ENCODE measurements at regions not wholly inside any gene's neighbourhood (a gene's known extent, or its start where the extent isn't known, plus 50 kb on each side); places are given as distances from the start of the nearest gene placed in this dataset.

DNA sequence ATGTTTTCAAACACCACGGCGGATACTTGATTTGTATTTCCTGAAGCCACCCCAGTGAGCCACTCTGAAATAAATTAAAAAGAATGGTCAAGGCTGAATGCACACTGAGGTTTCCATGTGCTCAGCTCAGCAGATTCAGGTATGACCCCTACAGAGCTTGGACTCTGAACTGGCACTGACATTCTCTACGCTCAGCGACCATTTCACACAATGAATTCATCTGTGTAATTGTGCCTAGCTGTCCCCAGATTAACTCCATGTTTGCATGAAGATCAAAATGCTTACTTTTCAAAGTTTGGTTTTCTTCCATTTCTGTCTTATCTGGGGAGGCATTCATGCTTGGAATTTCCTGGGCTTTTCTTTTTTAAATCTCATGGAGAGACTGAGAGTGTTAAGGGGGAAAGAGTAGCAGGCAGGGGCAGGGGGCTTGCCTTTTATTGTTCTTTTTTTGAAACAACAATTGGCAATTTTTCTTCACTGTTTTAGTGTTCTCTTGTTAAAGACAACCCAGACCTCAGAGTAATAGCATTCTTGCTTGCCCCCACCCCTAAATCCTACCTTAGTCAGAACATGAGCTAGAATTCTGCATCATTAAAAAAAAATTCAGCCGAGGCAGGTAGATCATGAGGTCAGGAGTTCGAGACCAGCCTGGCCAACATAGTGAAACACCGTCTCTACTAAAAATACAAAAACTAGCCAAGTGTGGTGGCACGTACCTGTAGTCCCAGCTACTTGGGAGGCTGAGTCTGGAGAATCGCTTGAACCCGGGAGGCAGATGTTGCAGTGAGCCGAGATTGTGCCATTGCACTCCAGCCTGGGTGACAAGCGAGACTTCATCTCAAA, 85.5 kb upstream of the HNF1B start (continued):
- TF ChIP-seq ZNF687 (IDR thresholded peaks at IDR 0.05), result peak; percentile 39; the same call in 1 of the 2 replicates
- no peak for TF ChIP-seq EGR1 (IDR thresholded peaks at IDR 0.05; ENCODE audit: borderline replicate concordance in 1 of 2, low read depth in 2 of 2, low read length in 2 of 2)
- 0 out of 2 replicates have a peak, but pooled peaks have one; percentile 55 for TF ChIP-seq NR2F1 (conservative IDR thresholded peaks at IDR 0.05)
- peak; percentile 95 for TF ChIP-seq PAX8 (IDR thresholded peaks at IDR 0.05)
- TF ChIP-seq SREBF2 (IDR thresholded peaks at IDR 0.05; ENCODE audit: low read length), result no peak
- TF ChIP-seq SMAD1 (IDR thresholded peaks at IDR 0.05; ENCODE audit: low read depth, partially characterized antibody), result no peak
- no peak for TF ChIP-seq PBX3 (IDR thresholded peaks at IDR 0.05; ENCODE audit: insufficient replicate concordance, low read depth, low read length)
- no peak for TF ChIP-seq CBX3 (IDR thresholded peaks at IDR 0.05; ENCODE audit: borderline replicate concordance, low read depth)
- no peak for TF ChIP-seq IRF5 (IDR thresholded peaks at IDR 0.05; ENCODE audit: borderline replicate concordance)
- TF ChIP-seq PKNOX1 (IDR thresholded peaks at IDR 0.05), result no peak
- no peak for TF ChIP-seq CHD2 (IDR thresholded peaks at IDR 0.05; ENCODE audit: borderline replicate concordance, low read depth, low read length)
- no peak for TF ChIP-seq RAD21 (IDR thresholded peaks at IDR 0.05; ENCODE audit: insufficient read depth, low read depth, low read length)
- TF ChIP-seq FOXM1 (IDR thresholded peaks at IDR 0.05; ENCODE audit: low read depth, low read length), result no peak
- no peak for TF ChIP-seq BRCA1 (IDR thresholded peaks at IDR 0.05; ENCODE audit: low read depth, low read length)
- TF ChIP-seq TCF12 (IDR thresholded peaks at IDR 0.05; ENCODE audit: low read depth, low read length), result no peak
- TF ChIP-seq TCF7 (IDR thresholded peaks at IDR 0.05; ENCODE audit: borderline replicate concordance), result no peak
- TF ChIP-seq MTA2 (IDR thresholded peaks at IDR 0.05; ENCODE audit: low read depth), result peak; percentile 43; the same call in 1 of the 2 replicates
- no peak for TF ChIP-seq CREM (IDR thresholded peaks at IDR 0.05; ENCODE audit: low read depth)
- no peak for TF ChIP-seq ZNF274 (IDR thresholded peaks at IDR 0.05; ENCODE audit: insufficient read depth, insufficient read length)
- TF ChIP-seq GABPA (IDR thresholded peaks at IDR 0.05; ENCODE audit: low read depth), result no peak
- TF ChIP-seq ATF7 (IDR thresholded peaks at IDR 0.05; ENCODE audit: low read depth), result peak; percentile 43; the same call in 1 of the 2 replicates
- TF ChIP-seq ESRRA (IDR thresholded peaks at IDR 0.05; ENCODE audit: low read length), result no peak
- TF ChIP-seq FOXK2 (IDR thresholded peaks at IDR 0.05), result no peak
- no peak for TF ChIP-seq JUNB (IDR thresholded peaks at IDR 0.05)

All from GM12878 (cell line).